ENCODE measurements at regions not wholly inside any gene's neighbourhood (a gene's known extent, or its start where the extent isn't known, plus 50 kb on each side); places are given as distances from the start of the nearest gene placed in this dataset.

GRCh38 chr2:126953483-126953882 lies 54.8 kb downstream of the TEX51 start:
- TF ChIP-seq EZH2 (IDR thresholded peaks at IDR 0.05; ENCODE audit: low read length): no peak
- TF ChIP-seq, protein P1, sequence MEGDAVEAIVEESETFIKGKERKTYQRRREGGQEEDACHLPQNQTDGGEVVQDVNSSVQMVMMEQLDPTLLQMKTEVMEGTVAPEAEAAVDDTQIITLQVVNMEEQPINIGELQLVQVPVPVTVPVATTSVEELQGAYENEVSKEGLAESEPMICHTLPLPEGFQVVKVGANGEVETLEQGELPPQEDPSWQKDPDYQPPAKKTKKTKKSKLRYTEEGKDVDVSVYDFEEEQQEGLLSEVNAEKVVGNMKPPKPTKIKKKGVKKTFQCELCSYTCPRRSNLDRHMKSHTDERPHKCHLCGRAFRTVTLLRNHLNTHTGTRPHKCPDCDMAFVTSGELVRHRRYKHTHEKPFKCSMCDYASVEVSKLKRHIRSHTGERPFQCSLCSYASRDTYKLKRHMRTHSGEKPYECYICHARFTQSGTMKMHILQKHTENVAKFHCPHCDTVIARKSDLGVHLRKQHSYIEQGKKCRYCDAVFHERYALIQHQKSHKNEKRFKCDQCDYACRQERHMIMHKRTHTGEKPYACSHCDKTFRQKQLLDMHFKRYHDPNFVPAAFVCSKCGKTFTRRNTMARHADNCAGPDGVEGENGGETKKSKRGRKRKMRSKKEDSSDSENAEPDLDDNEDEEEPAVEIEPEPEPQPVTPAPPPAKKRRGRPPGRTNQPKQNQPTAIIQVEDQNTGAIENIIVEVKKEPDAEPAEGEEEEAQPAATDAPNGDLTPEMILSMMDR (optimal IDR thresholded peaks at IDR 0.05 in 1 of 3, IDR thresholded peaks at IDR 0.05 in 1 of 3, conservative IDR thresholded peaks at IDR 0.05 in 1 of 3; ENCODE audit: extremely low read depth in 1 of 3, insufficient read depth in 2 of 3, low read length in 3 of 3): no peak
